HG03432 (cell line): ENCODE measurements at regions not wholly inside any gene's neighbourhood (a gene's known extent, or its start where the extent isn't known, plus 50 kb on each side); places are given as distances from the start of the nearest gene placed in this dataset.
"Not testable (repeated sequence)": the region's sequence is repeated elsewhere in the genome, so short reads cannot be mapped to it uniquely, and the experiment has no call there.

Experiments used
- ATAC-seq: cut with Tn5 transposase; IDR thresholded peaks from one replicate; pipeline ENCODE4 v1.9.1; 2021; ENCODE audit warnings: mild to moderate bottlenecking, moderate library complexity; ENCODE audit not compliant: unreplicated experiment

DNA sequence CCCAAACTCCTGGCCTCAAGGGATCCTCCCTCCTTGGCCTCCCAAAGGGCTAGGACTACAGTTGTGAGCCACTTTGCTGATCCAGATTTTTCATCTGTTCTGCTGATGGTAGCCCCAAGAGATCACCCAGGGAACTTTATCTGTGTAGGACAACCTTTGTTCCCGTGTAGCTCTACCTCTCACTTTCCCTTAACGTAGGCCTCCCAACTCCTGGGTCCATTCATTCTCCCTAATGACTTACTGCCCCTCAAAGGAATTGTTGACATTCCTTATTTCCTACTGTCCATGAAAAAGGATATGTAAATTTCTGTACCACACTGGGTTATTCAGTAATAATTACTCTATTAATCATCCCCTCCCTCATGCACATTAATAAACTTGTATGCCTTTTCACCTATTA lies 51.0 kb upstream of the PHF24 start:
- no peak for ATAC-seq

DNA sequence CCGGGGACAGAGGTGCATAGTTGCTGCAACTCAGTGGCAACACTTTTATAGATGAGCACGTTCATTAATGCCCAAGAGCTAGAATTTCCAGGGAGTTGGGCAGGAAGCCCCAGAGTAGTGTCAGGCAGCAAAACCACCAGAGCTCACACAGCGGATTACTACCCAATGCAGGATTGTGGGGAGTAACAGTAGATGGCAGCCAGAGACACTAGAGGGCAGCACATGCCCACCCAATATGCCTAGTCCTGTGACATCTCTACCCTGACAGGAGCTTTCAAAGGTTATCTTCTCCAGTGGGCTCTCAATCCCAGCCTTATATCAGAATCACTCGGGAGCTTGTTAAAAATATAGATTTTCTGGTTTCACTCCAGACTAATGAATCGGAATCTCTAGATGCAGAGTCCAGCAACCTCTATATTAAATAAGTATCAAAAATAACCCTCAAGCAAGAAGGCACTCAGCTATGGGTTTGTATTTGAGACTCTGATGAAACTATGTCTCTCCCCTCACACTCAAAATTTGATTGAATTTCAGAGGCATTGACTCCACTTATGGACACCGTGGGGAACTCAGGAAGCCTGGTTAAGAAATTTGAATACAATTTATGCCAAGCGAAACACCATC lies 58.4 kb upstream of the PHF24 start:
- peak; percentile 71 for ATAC-seq

GRCh38 chr9:34898846-34899245 lies 59.2 kb upstream of the PHF24 start:
- ATAC-seq = no peak

DNA sequence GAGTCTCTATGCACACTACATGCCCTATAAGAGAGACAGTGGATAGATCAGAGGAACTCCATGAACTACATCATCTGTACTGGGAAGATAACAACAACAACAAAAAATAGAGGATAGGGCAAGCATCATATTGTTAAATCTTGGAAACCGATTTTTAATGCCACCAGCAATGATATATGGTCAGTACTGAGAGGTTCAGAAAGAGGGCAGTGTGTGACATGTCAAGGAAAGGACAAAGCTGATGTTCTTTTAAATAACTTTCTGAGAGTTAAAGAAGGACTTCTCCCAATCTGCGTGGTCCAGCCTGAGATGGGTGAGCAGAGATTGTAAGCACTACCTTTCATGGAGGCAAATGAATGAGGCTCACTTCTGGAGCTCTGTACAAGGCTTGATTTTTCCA lies 62.0 kb upstream of the PHF24 start:
- ATAC-seq = no peak

- ATAC-seq = no peak
Observed at GRCh38 chr9:34892886-34893285, 65.2 kb upstream of the PHF24 start.

DNA sequence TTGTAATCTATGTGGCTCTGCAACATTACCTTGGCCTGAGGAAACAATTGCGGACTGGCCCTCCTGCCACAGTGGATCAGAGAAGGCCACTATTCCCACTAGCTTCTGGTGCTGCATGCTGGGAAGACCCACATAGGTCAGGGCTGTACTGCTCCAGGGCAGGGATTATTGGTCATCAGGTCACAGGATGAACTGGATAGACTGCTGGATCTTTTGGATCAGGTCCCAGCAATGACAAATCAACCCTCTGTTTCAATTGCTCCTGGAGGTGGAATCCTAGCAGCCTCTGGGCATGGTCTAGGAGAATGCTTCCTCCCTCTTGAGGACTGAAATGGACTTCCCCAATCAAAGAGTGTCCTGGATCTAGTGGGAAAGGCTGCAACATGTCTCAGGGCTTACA lies 66.7 kb upstream of the PHF24 start:
- no peak for ATAC-seq

- no peak for ATAC-seq
Observed at GRCh38 chr9:34887841-34888240, 70.2 kb upstream of the PHF24 start.

- ATAC-seq = peak; percentile 77
Observed at GRCh38 chr9:34884747-34885189, 73.3 kb upstream of the PHF24 start.

- ATAC-seq = no peak
Observed at GRCh38 chr9:34876096-34876495, 82.0 kb upstream of the PHF24 start.

- no peak for ATAC-seq
Observed at GRCh38 chr9:34869390-34869789, 88.7 kb upstream of the PHF24 start.

DNA sequence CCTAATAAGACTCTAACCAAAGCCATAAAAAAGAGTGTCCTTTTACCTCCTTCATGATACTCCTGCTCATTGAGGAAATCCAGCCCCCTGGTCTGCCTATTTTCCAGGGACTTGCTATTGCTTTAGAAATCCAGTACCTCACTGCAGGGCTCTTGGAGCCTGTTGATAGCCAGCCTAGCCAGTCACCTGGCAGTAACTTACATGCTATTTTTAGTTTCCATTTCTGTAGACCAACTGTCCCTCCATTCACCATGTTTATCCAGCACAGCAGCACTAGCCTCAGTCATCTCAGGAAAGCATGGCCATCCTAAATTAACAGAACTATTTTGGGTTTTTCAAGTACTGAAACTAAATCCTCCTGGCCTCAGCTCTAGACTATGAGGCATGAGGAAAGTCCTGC lies 91.5 kb upstream of the PHF24 start:
- ATAC-seq = no peak

- ATAC-seq = no peak
Observed at GRCh38 chr9:34863426-34863825, 94.7 kb upstream of the PHF24 start.

GRCh38 chr9:34862836-34863235 lies 95.2 kb upstream of the PHF24 start:
- ATAC-seq = no peak

- no peak for ATAC-seq
Observed at GRCh38 chr9:34862043-34862442, 96.0 kb upstream of the PHF24 start.

DNA sequence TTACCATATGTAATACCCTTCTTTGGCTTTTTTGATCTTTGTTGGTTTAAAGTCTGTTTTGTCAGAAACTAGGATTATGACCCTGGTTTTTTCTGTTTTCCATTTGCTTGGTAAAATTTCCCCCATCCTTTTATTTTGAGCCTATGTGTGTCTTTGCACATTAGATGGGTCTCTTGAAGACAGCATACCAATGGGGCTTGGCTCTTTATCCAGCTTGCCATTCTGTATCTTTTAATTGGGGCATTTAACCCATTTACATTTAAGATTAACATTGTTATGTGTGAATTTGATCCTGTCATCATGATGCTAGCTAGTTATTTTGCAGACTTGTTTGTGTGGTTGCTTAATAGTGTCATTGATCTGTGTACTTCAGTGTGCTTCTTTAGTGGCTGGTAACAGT lies 103.1 kb upstream of the PHF24 start:
- ATAC-seq = not testable (repeated sequence)

DNA sequence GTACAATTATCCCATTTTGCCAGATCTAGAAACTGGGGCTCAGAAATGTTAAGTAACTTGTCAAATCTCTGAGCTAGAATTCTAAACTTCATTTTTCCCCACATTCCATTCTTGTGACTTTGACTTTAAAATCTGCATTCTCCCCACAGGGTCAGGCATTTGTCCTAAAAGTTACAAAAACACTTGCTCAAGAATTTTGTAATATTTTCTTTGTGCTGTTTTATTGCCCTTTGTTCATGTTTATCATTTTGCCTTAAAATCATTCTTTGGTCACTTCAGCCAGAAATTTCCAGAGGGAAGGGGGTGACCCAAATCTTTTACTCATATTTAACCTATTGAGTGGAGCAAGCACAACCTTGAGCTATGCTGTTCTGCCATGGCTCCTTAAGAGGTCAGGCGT lies 120.1 kb upstream of the CCL21 start:
- no peak for ATAC-seq

- ATAC-seq = no peak
Observed at GRCh38 chr9:34826999-34827538, 117.1 kb upstream of the CCL21 start.

DNA sequence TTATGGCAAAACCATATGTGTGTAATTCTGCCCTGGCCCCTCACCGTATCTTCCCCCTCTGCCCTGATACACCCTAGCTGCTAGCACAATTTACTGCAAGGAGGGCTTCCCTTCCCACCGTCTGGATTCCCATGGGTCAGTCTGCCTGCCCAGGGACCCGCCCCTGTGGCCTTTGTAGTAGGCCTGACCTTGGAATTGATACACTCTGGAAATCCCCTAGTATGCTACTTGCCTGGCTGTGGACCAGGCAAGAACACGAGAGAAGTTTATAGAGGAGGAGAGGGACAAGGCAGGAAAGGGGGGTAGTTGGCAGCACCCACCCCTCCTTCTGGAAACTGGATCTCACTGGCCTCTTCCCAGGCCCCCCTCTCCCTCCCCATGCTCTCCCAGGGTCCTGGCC lies 115.8 kb upstream of the CCL21 start:
- no peak for ATAC-seq

DNA sequence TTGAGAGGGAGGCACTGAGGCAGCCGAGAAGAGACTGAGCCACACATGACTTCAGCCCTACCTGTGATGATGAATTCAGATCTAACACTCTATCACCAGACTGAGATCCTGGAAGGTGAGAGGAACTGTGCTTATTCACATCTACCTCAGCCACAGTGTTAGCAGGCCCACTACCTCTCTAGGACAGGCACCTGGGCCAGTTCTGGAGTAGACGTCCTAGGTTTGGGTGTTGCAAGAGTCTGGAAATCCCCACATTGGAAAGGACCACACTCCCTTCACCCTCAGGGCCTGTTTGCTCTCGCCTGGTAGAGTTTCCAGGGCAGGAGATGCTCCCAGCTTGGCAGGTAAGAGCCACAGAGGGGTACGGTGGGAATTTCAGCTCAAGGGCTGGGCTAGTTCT lies 113.8 kb upstream of the CCL21 start:
- no peak for ATAC-seq

- no peak for ATAC-seq
Observed at GRCh38 chr9:34810187-34810524, 100.2 kb upstream of the CCL21 start.

- no peak for ATAC-seq
Observed at GRCh38 chr9:34809504-34810186, 99.7 kb upstream of the CCL21 start.

GRCh38 chr9:34802916-34803315 lies 93.0 kb upstream of the CCL21 start:
- ATAC-seq = no peak

DNA sequence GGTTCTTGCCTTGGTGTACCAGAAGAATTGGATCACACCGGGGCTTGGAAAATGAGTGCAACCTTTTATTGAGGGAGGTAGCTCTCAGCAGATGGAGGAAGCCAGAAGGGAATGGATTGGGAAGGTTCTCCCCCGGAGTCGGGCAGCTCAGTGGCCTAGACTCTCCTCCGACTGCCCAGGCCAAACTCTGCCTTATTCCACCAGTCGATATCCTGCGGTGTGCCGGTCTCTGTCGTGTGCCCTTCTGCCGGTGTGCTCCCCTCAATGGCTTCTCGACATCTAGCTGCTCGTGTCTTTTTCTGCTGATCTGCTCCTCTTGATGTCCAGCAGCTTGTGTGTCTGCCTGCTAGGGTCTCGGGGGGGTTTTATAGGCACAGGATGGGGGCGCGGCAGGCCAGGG lies 87.4 kb upstream of the CCL21 start:
- no peak for ATAC-seq
